ENCODE measurements at regions not wholly inside any gene's neighbourhood (a gene's known extent, or its start where the extent isn't known, plus 50 kb on each side); places are given as distances from the start of the nearest gene placed in this dataset.

DNA sequence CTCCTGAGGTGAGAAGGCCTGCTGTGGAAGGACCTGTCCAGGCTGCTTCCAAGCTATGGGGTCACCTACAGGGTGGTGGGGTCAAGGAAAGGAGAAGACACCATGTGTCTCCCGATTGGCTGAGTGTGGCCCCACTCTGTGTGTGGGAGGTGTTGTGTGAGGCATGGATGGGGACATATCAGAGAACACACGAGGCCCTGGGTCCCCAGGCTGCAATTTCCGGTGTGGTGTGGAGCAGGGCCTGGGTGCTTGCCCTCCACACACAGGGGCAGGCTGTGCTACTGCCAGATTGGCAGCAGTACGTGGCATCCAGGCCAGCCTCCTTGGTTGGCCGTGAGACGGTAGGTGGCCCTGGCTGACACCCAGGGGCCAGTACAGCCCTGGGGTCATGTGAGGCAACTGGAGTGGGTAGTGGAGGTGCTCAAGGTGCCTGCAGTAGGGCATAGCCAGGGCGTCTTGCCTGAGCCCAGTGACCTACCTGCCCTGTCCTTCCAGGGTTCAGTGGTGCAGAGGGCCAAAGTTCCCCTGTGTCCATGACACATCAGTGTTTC lies 233.8 kb downstream of the SNRPN start:
- Histone ChIP-seq H3K4me3 (ENCODE audit: low read length) (no peak overlapping the region), H3K79me2 (replicated peaks; ENCODE audit: insufficient read depth, low read length) (no peaks in the 10 kb centered on the region), H3K9me2 (ENCODE audit: insufficient read depth, low read length) (no peaks in the 10 kb centered on the region), H3K4me2 (ENCODE audit: low read length) (no peak overlapping the region), H3K36me3 (ENCODE audit: insufficient read depth, low read length) (no peaks in the 10 kb centered on the region), H3K9ac (ENCODE audit: low read length) (no peak overlapping the region), H3K27me3 (ENCODE audit: insufficient read depth, low read depth, low read length) (no peaks in the 10 kb centered on the region), H3F3A (ENCODE audit: insufficient read depth, low read length, poor library complexity, severe bottlenecking) (no peaks in the 10 kb centered on the region), H4K20me1 (ENCODE audit: insufficient read depth) (no peaks in the 10 kb centered on the region), H3K27ac (ENCODE audit: low read length) (no peak overlapping the region), H3K9me3 (ENCODE audit: low read length) (peaks cover 8% of the 10 kb centered on the region), H2AFZ (ENCODE audit: low read depth, low read length) (no peak overlapping the region)
- TF ChIP-seq TAF1 (IDR thresholded peaks at IDR 0.05; ENCODE audit: low read depth) (no peak), EZH2 (IDR thresholded peaks at IDR 0.05; ENCODE audit: borderline replicate concordance, insufficient read depth, low read length, poor library complexity, severe bottlenecking) (no peak), EP300 (conservative IDR thresholded peaks at IDR 0.05; ENCODE audit: poor library complexity, severe bottlenecking) (no peak), RAD21 (conservative IDR thresholded peaks at IDR 0.05) (no peak)

DNA sequence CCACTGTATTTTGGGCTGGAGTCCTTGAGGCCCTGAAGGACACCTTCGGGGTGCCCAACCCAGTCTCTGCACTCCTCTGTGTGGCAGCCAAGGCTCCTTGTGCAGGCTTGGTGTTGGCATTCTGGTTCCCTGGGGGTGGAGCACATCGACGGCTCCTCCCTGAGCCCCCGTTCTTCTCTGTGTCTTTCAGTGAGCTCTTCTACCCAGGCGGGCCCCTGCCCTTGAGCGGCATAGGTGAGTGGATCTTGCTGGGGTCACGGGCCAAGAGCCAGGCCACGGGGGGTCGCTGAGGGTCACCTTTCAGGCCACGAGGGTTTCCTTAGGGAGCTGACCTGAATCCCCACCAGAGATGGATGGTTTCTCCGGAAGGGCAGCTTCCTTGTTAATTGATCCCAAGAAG lies 234.8 kb downstream of the SNRPN start:
- Histone ChIP-seq H3K4me3 (ENCODE audit: low read length) (no peak overlapping the region), H3K9me3 (ENCODE audit: low read length) (peaks cover 10% of the 10 kb centered on the region), H3K27me3 (ENCODE audit: insufficient read depth, low read depth, low read length) (no peaks in the 10 kb centered on the region), H3K79me2 (replicated peaks; ENCODE audit: insufficient read depth, low read length) (no peaks in the 10 kb centered on the region), H3K4me2 (ENCODE audit: low read length) (no peak overlapping the region), H3K9me2 (ENCODE audit: insufficient read depth, low read length) (no peaks in the 10 kb centered on the region), H3K36me3 (ENCODE audit: insufficient read depth, low read length) (no peaks in the 10 kb centered on the region), H3F3A (ENCODE audit: insufficient read depth, low read length, poor library complexity, severe bottlenecking) (no peaks in the 10 kb centered on the region), H3K9ac (ENCODE audit: low read length) (no peak overlapping the region), H3K27ac (ENCODE audit: low read length) (no peak overlapping the region), H2AFZ (ENCODE audit: low read depth, low read length) (no peak overlapping the region), H4K20me1 (ENCODE audit: insufficient read depth) (no peaks in the 10 kb centered on the region)
- TF ChIP-seq RAD21 (conservative IDR thresholded peaks at IDR 0.05) (no peak), EZH2 (IDR thresholded peaks at IDR 0.05; ENCODE audit: borderline replicate concordance, insufficient read depth, low read length, poor library complexity, severe bottlenecking) (no peak)

GRCh38 chr15:25192651-25193050 lies 237.9 kb downstream of the SNRPN start:
- Histone ChIP-seq H4K20me1 (ENCODE audit: insufficient read depth) (no peaks in the 10 kb centered on the region), H3K4me3 (ENCODE audit: low read length) (no peak overlapping the region), H3K9me3 (ENCODE audit: low read length) (peaks cover 19% of the 10 kb centered on the region), H3K9me2 (ENCODE audit: insufficient read depth, low read length) (no peaks in the 10 kb centered on the region), H3K36me3 (ENCODE audit: insufficient read depth, low read length) (no peaks in the 10 kb centered on the region), H3K4me2 (ENCODE audit: low read length) (no peak overlapping the region), H3K79me2 (replicated peaks; ENCODE audit: insufficient read depth, low read length) (no peaks in the 10 kb centered on the region), H3F3A (ENCODE audit: insufficient read depth, low read length, poor library complexity, severe bottlenecking) (no peaks in the 10 kb centered on the region), H2AFZ (ENCODE audit: low read depth, low read length) (no peak overlapping the region), H3K9ac (ENCODE audit: low read length) (no peak overlapping the region), H3K27me3 (ENCODE audit: insufficient read depth, low read depth, low read length) (no peaks in the 10 kb centered on the region), H3K27ac (ENCODE audit: low read length) (no peak overlapping the region)
- TF ChIP-seq POLR2AphosphoS5 (IDR thresholded peaks at IDR 0.05) (no peak), RAD21 (conservative IDR thresholded peaks at IDR 0.05) (no peak), TAF1 (IDR thresholded peaks at IDR 0.05; ENCODE audit: low read depth) (no peak), EP300 (conservative IDR thresholded peaks at IDR 0.05; ENCODE audit: poor library complexity, severe bottlenecking) (no peak), EZH2 (IDR thresholded peaks at IDR 0.05; ENCODE audit: borderline replicate concordance, insufficient read depth, low read length, poor library complexity, severe bottlenecking) (no peak), SMC3 (conservative IDR thresholded peaks at IDR 0.05; ENCODE audit: poor library complexity) (no peak), MXI1 (conservative IDR thresholded peaks at IDR 0.05; ENCODE audit: poor library complexity, severe bottlenecking) (no peak), CTCF (IDR thresholded peaks at IDR 0.05; ENCODE audit: poor library complexity, severe bottlenecking) (no peak)
- TF ChIP-seq, protein P1, sequence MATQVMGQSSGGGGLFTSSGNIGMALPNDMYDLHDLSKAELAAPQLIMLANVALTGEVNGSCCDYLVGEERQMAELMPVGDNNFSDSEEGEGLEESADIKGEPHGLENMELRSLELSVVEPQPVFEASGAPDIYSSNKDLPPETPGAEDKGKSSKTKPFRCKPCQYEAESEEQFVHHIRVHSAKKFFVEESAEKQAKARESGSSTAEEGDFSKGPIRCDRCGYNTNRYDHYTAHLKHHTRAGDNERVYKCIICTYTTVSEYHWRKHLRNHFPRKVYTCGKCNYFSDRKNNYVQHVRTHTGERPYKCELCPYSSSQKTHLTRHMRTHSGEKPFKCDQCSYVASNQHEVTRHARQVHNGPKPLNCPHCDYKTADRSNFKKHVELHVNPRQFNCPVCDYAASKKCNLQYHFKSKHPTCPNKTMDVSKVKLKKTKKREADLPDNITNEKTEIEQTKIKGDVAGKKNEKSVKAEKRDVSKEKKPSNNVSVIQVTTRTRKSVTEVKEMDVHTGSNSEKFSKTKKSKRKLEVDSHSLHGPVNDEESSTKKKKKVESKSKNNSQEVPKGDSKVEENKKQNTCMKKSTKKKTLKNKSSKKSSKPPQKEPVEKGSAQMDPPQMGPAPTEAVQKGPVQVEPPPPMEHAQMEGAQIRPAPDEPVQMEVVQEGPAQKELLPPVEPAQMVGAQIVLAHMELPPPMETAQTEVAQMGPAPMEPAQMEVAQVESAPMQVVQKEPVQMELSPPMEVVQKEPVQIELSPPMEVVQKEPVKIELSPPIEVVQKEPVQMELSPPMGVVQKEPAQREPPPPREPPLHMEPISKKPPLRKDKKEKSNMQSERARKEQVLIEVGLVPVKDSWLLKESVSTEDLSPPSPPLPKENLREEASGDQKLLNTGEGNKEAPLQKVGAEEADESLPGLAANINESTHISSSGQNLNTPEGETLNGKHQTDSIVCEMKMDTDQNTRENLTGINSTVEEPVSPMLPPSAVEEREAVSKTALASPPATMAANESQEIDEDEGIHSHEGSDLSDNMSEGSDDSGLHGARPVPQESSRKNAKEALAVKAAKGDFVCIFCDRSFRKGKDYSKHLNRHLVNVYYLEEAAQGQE (IDR thresholded peaks at IDR 0.05; ENCODE audit: borderline replicate concordance), result no peak
